Brain microvascular endothelial cell (primary cell): ENCODE measurements at regions not wholly inside any gene's neighbourhood (a gene's known extent, or its start where the extent isn't known, plus 50 kb on each side); places are given as distances from the start of the nearest gene placed in this dataset.

ENCODE experiments used
- DNase-seq: peaks from one replicate; pipeline ENCODE4 v3.0.0-alpha.2; 2020
- H3K27ac ChIP-seq: fragments of 250-450 bp; sonication (Bioruptor Pico); 2 replicates; pipeline ENCODE4 v1.5.1; 2020; ENCODE audit warnings: mild to moderate bottlenecking, moderate library complexity
- H3K27me3 ChIP-seq: fragments of 250-450 bp; sonication (Bioruptor Pico); replicated peaks from 2 replicates; pipeline ENCODE4 v1.5.1; 2020; ENCODE audit warnings: mild to moderate bottlenecking
- H3K36me3 ChIP-seq: fragments of 250-450 bp; sonication (Bioruptor Pico); replicated peaks from 2 replicates; pipeline ENCODE4 v1.5.1; 2020; ENCODE audit warnings: mild to moderate bottlenecking
- H3K4me3 ChIP-seq: 2 replicates; pipeline ENCODE4 v1.5.1; 2011; ENCODE audit warnings: low read depth, mild to moderate bottlenecking, control low read depth, low read length, moderate library complexity
- in situ Hi-C: cut with HindIII; loops from 2 replicates; pipeline ENCODE4 v1.10.0; 2017; ENCODE audit warnings: low sequenced_read_pairs, low pct_ligation_motif_present
- TF ChIP-seq, protein P1 (sequence below): IDR thresholded peaks from 2 replicates; pipeline ENCODE4 v1.5.1; 2011; ENCODE audit warnings: low read depth, mild to moderate bottlenecking, moderate library complexity, low read length, control low read depth, inconsistent platforms; ENCODE audit errors: missing control alignments

- no peak overlapping the region for H3K27ac ChIP-seq
- DNase-seq: no peak
These were observed 154.1 kb upstream of the PELI2 start for GRCh38 chr14:55964091-55964490.

DNA sequence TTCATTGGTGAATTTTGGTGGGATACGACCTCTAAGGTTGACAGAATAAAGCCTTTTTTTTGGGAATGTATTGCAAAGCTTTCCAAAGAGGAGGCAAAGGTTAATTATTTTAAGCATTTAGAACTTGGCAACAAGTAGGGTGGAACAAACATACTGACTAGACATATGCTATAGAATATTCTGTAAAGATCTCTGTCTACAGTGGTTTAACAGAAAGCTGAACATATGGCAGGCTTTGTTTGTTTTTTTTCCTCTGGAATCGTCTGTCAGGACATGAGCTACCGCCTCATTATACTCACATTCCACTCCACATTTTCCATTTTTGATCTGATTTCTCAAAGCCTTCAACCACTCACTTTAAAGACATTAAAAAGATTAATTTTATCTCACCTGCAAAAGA, 153.4 kb upstream of the PELI2 start:
- Histone ChIP-seq H3K27ac (no peak overlapping the region), H3K27me3 (no peaks in the 10 kb centered on the region), H3K36me3 (no peaks in the 10 kb centered on the region), H3K4me3 (no peak overlapping the region)
- in situ Hi-C loops: no loop called here
- TF ChIP-seq, protein P1, sequence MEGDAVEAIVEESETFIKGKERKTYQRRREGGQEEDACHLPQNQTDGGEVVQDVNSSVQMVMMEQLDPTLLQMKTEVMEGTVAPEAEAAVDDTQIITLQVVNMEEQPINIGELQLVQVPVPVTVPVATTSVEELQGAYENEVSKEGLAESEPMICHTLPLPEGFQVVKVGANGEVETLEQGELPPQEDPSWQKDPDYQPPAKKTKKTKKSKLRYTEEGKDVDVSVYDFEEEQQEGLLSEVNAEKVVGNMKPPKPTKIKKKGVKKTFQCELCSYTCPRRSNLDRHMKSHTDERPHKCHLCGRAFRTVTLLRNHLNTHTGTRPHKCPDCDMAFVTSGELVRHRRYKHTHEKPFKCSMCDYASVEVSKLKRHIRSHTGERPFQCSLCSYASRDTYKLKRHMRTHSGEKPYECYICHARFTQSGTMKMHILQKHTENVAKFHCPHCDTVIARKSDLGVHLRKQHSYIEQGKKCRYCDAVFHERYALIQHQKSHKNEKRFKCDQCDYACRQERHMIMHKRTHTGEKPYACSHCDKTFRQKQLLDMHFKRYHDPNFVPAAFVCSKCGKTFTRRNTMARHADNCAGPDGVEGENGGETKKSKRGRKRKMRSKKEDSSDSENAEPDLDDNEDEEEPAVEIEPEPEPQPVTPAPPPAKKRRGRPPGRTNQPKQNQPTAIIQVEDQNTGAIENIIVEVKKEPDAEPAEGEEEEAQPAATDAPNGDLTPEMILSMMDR: no peak
- DNase-seq: no peak

More at GRCh38 chr14:55964091-55964490, 154.1 kb upstream of the PELI2 start:
- H3K4me3 ChIP-seq: no peak overlapping the region
- TF ChIP-seq, protein P1: no peak
- H3K36me3 ChIP-seq: no peaks in the 10 kb centered on the region
- in situ Hi-C loops: no loop called here
- no peaks in the 10 kb centered on the region for H3K27me3 ChIP-seq

- no peak for DNase-seq
These were observed 152.4 kb upstream of the PELI2 start for GRCh38 chr14:55965851-55966250.

GRCh38 chr14:55968741-55969140, 149.5 kb upstream of the PELI2 start:
- DNase-seq: no peak
- in situ Hi-C loops: no loop called here
- Histone ChIP-seq H3K27ac (no peak overlapping the region), H3K4me3 (no peak overlapping the region), H3K27me3 (no peaks in the 10 kb centered on the region), H3K36me3 (no peaks in the 10 kb centered on the region)
- TF ChIP-seq, protein P1: no peak

More at GRCh38 chr14:55965851-55966250, 152.4 kb upstream of the PELI2 start:
- TF ChIP-seq, protein P1: no peak
- in situ Hi-C loops: no loop called here
- H3K4me3 ChIP-seq: no peak overlapping the region
- H3K36me3 ChIP-seq: no peaks in the 10 kb centered on the region
- no peaks in the 10 kb centered on the region for H3K27me3 ChIP-seq
- H3K27ac ChIP-seq: no peak overlapping the region

DNA sequence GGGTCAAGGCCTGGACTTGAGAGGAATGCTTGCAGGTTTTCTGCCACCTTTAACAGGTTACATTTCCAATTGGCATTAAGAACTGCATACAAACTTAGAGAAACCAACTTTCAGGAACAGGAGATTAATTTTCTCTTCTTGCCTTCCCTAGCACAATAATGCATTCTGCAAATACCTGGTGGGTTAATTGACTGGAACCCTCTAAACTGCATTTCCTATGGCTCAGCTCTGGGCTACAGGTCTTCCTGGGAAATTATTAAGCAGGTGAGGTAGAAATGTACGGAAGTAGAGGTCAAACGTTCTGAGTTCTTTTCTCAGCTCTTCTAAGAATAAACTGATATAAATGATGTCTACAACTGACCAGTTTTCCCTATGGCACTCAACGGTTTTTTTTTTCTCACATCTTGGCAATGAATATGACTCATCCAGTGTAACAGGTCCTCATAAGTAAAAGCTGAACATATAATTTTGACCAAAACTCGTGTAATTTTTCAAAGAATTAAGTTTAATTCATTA, 144.9 kb upstream of the PELI2 start:
- Histone ChIP-seq H3K27ac (no peak overlapping the region), H3K4me3 (no peak overlapping the region), H3K36me3 (no peaks in the 10 kb centered on the region), H3K27me3 (no peaks in the 10 kb centered on the region)
- TF ChIP-seq, protein P1: no peak
- no peak for DNase-seq
- in situ Hi-C loops: no loop called here
